ENCODE measurements at regions not wholly inside any gene's neighbourhood (a gene's known extent, or its start where the extent isn't known, plus 50 kb on each side); places are given as distances from the start of the nearest gene placed in this dataset.

- no peaks in the 10 kb centered on the region for H3K36me3 ChIP-seq (ENCODE audit: insufficient read depth, low read length)
- TF ChIP-seq FOXP2 (optimal IDR thresholded peaks at IDR 0.05; ENCODE audit: control extremely low read depth, extremely low read length, insufficient read depth) (no peak), POLR2AphosphoS5 (IDR thresholded peaks at IDR 0.05; ENCODE audit: borderline replicate concordance, low read depth, low read length) (no peak), EZH2 (IDR thresholded peaks at IDR 0.05) (no peak)
- no peaks in the 10 kb centered on the region for H3K9me3 ChIP-seq (ENCODE audit: low read depth, low read length)
- H3K27ac ChIP-seq = no peak overlapping the region
- no peak overlapping the region for H3K4me3 ChIP-seq
- no peak for DNase-seq (ENCODE audit: low read depth, low spot score)
- H3K9ac ChIP-seq (ENCODE audit: insufficient read length) = no peak overlapping the region
Observed at GRCh38 chr20:24742989-24743388, 206.1 kb upstream of the CST7 start.

GRCh38 chr20:24743641-24744040 lies 205.4 kb upstream of the CST7 start:
- DNase-seq (ENCODE audit: low read depth, low spot score) = no peak
- H3K9ac ChIP-seq (ENCODE audit: insufficient read length) = no peak overlapping the region
- no peaks in the 10 kb centered on the region for H3K9me3 ChIP-seq (ENCODE audit: low read depth, low read length)
- no peaks in the 10 kb centered on the region for H3K36me3 ChIP-seq (ENCODE audit: insufficient read depth, low read length)
- TF ChIP-seq EZH2 (IDR thresholded peaks at IDR 0.05) = no peak
- no peak for TF ChIP-seq POLR2AphosphoS5 (IDR thresholded peaks at IDR 0.05; ENCODE audit: borderline replicate concordance, low read depth, low read length)
- no peak for TF ChIP-seq FOXP2 (optimal IDR thresholded peaks at IDR 0.05; ENCODE audit: control extremely low read depth, extremely low read length, insufficient read depth)
- H3K4me3 ChIP-seq = no peak overlapping the region
- no peak overlapping the region for H3K27ac ChIP-seq

GRCh38 chr20:24744747-24745146 lies 204.3 kb upstream of the CST7 start:
- no peaks in the 10 kb centered on the region for H3K9me3 ChIP-seq (ENCODE audit: low read depth, low read length)
- no peak for TF ChIP-seq FOXP2 (optimal IDR thresholded peaks at IDR 0.05; ENCODE audit: control extremely low read depth, extremely low read length, insufficient read depth)
- no peak overlapping the region for H3K27ac ChIP-seq
- H3K4me3 ChIP-seq = no peak overlapping the region
- no peak for DNase-seq (ENCODE audit: low read depth, low spot score)
- no peak overlapping the region for H3K9ac ChIP-seq (ENCODE audit: insufficient read length)
- H3K36me3 ChIP-seq (ENCODE audit: insufficient read depth, low read length) = no peaks in the 10 kb centered on the region

- Histone ChIP-seq H3K4me3 (no peak overlapping the region), H3K36me3 (ENCODE audit: insufficient read depth, low read length) (no peaks in the 10 kb centered on the region), H3K9ac (ENCODE audit: insufficient read length) (no peak overlapping the region), H3K27ac (no peak overlapping the region), H3K9me3 (ENCODE audit: low read depth, low read length) (no peaks in the 10 kb centered on the region)
- TF ChIP-seq POLR2AphosphoS5 (IDR thresholded peaks at IDR 0.05; ENCODE audit: borderline replicate concordance, low read depth, low read length) (no peak), FOXP2 (optimal IDR thresholded peaks at IDR 0.05; ENCODE audit: control extremely low read depth, extremely low read length, insufficient read depth) (no peak), EZH2 (IDR thresholded peaks at IDR 0.05) (no peak)
- DNase-seq (ENCODE audit: low read depth, low spot score) = no peak
Observed at GRCh38 chr20:24745206-24745605, 203.9 kb upstream of the CST7 start.

- no peak for TF ChIP-seq POLR2AphosphoS5 (IDR thresholded peaks at IDR 0.05; ENCODE audit: borderline replicate concordance, low read depth, low read length)
- no peak for TF ChIP-seq EZH2 (IDR thresholded peaks at IDR 0.05)
- no peak for TF ChIP-seq FOXP2 (optimal IDR thresholded peaks at IDR 0.05; ENCODE audit: control extremely low read depth, extremely low read length, insufficient read depth)
- Histone ChIP-seq H3K27ac (no peak overlapping the region), H3K4me3 (no peak overlapping the region), H3K9ac (ENCODE audit: insufficient read length) (no peak overlapping the region), H3K9me3 (ENCODE audit: low read depth, low read length) (no peaks in the 10 kb centered on the region), H3K36me3 (ENCODE audit: insufficient read depth, low read length) (no peaks in the 10 kb centered on the region)
- DNase-seq (ENCODE audit: low read depth, low spot score) = no peak
Observed at GRCh38 chr20:24745617-24746350, 203.3 kb upstream of the CST7 start.

GRCh38 chr20:24746351-24746685 lies 202.8 kb upstream of the CST7 start:
- DNase-seq (ENCODE audit: low read depth, low spot score) = no peak
- no peaks in the 10 kb centered on the region for H3K9me3 ChIP-seq (ENCODE audit: low read depth, low read length)
- H3K9ac ChIP-seq (ENCODE audit: insufficient read length) = no peak overlapping the region
- H3K4me3 ChIP-seq = no peak overlapping the region
- H3K36me3 ChIP-seq (ENCODE audit: insufficient read depth, low read length) = no peaks in the 10 kb centered on the region
- no peak overlapping the region for H3K27ac ChIP-seq
- TF ChIP-seq POLR2AphosphoS5 (IDR thresholded peaks at IDR 0.05; ENCODE audit: borderline replicate concordance, low read depth, low read length) (no peak), EZH2 (IDR thresholded peaks at IDR 0.05) (no peak)

GRCh38 chr20:24747010-24747712 lies 201.9 kb upstream of the CST7 start:
- Histone ChIP-seq H3K9ac (ENCODE audit: insufficient read length) (no peak overlapping the region), H3K4me3 (no peak overlapping the region), H3K9me3 (ENCODE audit: low read depth, low read length) (no peaks in the 10 kb centered on the region), H3K27ac (no peak overlapping the region), H3K36me3 (ENCODE audit: insufficient read depth, low read length) (no peaks in the 10 kb centered on the region)
- no peak for DNase-seq (ENCODE audit: low read depth, low spot score)
- TF ChIP-seq FOXP2 (optimal IDR thresholded peaks at IDR 0.05; ENCODE audit: control extremely low read depth, extremely low read length, insufficient read depth) = no peak
- no peak for TF ChIP-seq EZH2 (IDR thresholded peaks at IDR 0.05)
- no peak for TF ChIP-seq POLR2AphosphoS5 (IDR thresholded peaks at IDR 0.05; ENCODE audit: borderline replicate concordance, low read depth, low read length)

GRCh38 chr20:24747881-24748595 lies 201.0 kb upstream of the CST7 start:
- H3K27ac ChIP-seq = no peak overlapping the region
- TF ChIP-seq FOXP2 (optimal IDR thresholded peaks at IDR 0.05; ENCODE audit: control extremely low read depth, extremely low read length, insufficient read depth) = no peak
- no peak for DNase-seq (ENCODE audit: low read depth, low spot score)
- H3K36me3 ChIP-seq (ENCODE audit: insufficient read depth, low read length) = no peaks in the 10 kb centered on the region
- no peak overlapping the region for H3K4me3 ChIP-seq
- H3K9ac ChIP-seq (ENCODE audit: insufficient read length) = no peak overlapping the region
- no peaks in the 10 kb centered on the region for H3K9me3 ChIP-seq (ENCODE audit: low read depth, low read length)

Data from SK-N-MC (cell line).